ENCODE measurements at regions not wholly inside any gene's neighbourhood (a gene's known extent, or its start where the extent isn't known, plus 50 kb on each side); places are given as distances from the start of the nearest gene placed in this dataset.

GRCh38 chr1:57655161-57655560, 231.3 kb upstream of the DAB1 start:
- TF ChIP-seq, protein P1, sequence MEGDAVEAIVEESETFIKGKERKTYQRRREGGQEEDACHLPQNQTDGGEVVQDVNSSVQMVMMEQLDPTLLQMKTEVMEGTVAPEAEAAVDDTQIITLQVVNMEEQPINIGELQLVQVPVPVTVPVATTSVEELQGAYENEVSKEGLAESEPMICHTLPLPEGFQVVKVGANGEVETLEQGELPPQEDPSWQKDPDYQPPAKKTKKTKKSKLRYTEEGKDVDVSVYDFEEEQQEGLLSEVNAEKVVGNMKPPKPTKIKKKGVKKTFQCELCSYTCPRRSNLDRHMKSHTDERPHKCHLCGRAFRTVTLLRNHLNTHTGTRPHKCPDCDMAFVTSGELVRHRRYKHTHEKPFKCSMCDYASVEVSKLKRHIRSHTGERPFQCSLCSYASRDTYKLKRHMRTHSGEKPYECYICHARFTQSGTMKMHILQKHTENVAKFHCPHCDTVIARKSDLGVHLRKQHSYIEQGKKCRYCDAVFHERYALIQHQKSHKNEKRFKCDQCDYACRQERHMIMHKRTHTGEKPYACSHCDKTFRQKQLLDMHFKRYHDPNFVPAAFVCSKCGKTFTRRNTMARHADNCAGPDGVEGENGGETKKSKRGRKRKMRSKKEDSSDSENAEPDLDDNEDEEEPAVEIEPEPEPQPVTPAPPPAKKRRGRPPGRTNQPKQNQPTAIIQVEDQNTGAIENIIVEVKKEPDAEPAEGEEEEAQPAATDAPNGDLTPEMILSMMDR (IDR thresholded peaks at IDR 0.05; ENCODE audit: low read depth, low read length, missing input control), result no peak
- TF ChIP-seq FOXA1 (IDR thresholded peaks at IDR 0.05) (no peak), RAD21 (IDR thresholded peaks at IDR 0.05) (no peak)

Measured in liver (tissue), 3 donors.